Type B pancreatic cell (in vitro differentiated cells): ENCODE measurements at regions not wholly inside any gene's neighbourhood (a gene's known extent, or its start where the extent isn't known, plus 50 kb on each side); places are given as distances from the start of the nearest gene placed in this dataset.

Experiments used
- DNase-seq: peaks from one replicate; pipeline ENCODE4 v3.0.0; 2021; ENCODE audit warnings: mixed read lengths; ENCODE audit not compliant: unreplicated experiment; ENCODE audit errors: extremely low spot score
- H3K27ac Mint-ChIP-seq: 2 replicates; pipeline ENCODE4 v1.8.0; 2021; ENCODE audit warnings: mild to moderate bottlenecking, mixed read lengths
- H3K27me3 Mint-ChIP-seq: 2 replicates; pipeline ENCODE4 v1.8.0; 2021; ENCODE audit warnings: mixed read lengths
- H3K36me3 Mint-ChIP-seq: 2 replicates; pipeline ENCODE4 v1.8.0; 2021; ENCODE audit warnings: mixed read lengths
- H3K4me1 Mint-ChIP-seq: one replicate; pipeline ENCODE4 v1.8.0; 2021; ENCODE audit warnings: mixed read lengths; ENCODE audit not compliant: unreplicated experiment
- H3K4me3 Mint-ChIP-seq: 2 replicates; pipeline ENCODE4 v1.8.0; 2021; ENCODE audit warnings: mild to moderate bottlenecking, mixed read lengths
- H3K9me3 Mint-ChIP-seq: 2 replicates; pipeline ENCODE4 v1.8.0; 2021; ENCODE audit warnings: mixed read lengths
- TF ChIP-seq, protein P1 (sequence below): fragments of 200-600 bp; sonication (generic); conservative IDR thresholded peaks from 2 replicates; pipeline ENCODE4 v1.5.0; 2021; ENCODE audit warnings: antibody characterized with exemption, mild to moderate bottlenecking

DNA sequence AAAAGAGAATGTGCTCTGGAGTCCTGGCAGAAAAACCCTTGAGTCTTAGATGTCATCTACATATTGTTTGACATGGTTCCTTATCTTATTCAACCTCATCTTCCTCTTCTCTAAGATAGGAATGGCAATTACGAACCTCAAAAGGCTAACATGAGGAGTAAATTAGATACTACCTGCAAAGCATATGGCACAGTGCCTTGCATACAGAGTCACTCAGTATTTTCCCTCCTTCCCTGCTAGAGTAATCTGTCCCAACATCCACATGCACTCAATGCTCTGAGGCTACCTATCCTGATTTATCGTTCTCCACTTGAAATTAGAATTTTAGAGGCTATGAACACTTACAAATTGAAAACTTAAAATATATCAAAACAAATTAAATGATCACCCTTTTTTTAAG lies 386.7 kb downstream of the RSL24D1 start:
- TF ChIP-seq, protein P1, sequence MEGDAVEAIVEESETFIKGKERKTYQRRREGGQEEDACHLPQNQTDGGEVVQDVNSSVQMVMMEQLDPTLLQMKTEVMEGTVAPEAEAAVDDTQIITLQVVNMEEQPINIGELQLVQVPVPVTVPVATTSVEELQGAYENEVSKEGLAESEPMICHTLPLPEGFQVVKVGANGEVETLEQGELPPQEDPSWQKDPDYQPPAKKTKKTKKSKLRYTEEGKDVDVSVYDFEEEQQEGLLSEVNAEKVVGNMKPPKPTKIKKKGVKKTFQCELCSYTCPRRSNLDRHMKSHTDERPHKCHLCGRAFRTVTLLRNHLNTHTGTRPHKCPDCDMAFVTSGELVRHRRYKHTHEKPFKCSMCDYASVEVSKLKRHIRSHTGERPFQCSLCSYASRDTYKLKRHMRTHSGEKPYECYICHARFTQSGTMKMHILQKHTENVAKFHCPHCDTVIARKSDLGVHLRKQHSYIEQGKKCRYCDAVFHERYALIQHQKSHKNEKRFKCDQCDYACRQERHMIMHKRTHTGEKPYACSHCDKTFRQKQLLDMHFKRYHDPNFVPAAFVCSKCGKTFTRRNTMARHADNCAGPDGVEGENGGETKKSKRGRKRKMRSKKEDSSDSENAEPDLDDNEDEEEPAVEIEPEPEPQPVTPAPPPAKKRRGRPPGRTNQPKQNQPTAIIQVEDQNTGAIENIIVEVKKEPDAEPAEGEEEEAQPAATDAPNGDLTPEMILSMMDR = no peak
- Mint-ChIP-seq H3K27me3 (no peaks in the 10 kb centered on the region), H3K4me1 (no peaks in the 10 kb centered on the region), H3K9me3 (no peaks in the 10 kb centered on the region), H3K36me3 (no peaks in the 10 kb centered on the region), H3K4me3 (no peak overlapping the region), H3K27ac (no peak overlapping the region)
- no peak for DNase-seq

DNA sequence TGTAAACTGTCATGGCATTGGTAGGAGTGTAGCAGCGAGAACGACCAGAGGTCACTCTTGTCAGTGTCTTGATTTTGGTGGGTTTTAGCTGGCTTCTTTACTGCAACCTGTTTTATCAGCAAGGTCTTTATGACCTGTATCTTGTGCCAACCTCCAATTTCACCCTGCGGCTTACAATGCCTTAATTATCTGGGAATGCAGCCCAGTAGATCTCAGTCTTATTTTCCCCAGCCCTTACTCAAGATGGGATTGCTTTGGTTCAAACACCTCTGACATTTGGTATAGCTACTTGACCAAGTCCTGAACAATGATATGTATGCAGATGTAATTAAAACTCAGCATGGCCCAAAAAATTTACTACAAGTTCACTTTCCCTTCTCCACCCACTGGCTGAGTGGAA lies 388.4 kb downstream of the RSL24D1 start:
- no peaks in the 10 kb centered on the region for H3K36me3 Mint-ChIP-seq
- H3K4me1 Mint-ChIP-seq = no peaks in the 10 kb centered on the region
- TF ChIP-seq, protein P1 = no peak
- DNase-seq = no peak
- no peak overlapping the region for H3K27ac Mint-ChIP-seq
- H3K27me3 Mint-ChIP-seq = no peaks in the 10 kb centered on the region
- no peak overlapping the region for H3K4me3 Mint-ChIP-seq
- H3K9me3 Mint-ChIP-seq = no peaks in the 10 kb centered on the region

DNA sequence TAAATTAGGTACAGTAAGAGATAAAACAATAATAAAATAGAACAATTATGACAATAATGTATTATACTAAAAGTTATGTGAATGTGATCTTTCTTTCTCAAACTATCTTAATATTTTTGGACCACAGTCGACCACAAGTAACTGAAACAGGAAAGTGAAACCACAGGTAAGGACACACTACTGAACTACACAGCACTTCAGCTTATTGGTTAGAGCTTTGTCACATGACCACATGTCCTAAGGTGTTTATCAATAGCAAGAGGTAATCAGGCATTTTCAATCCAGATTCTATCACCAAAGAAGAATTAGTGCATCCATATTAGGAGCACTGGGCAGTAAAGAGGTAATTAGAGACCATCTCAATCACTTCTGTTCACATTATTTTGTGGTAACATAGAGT lies 392.8 kb downstream of the RSL24D1 start:
- TF ChIP-seq, protein P1 = no peak
- Mint-ChIP-seq H3K4me1 (no peaks in the 10 kb centered on the region), H3K27me3 (no peaks in the 10 kb centered on the region), H3K9me3 (no peaks in the 10 kb centered on the region), H3K36me3 (no peaks in the 10 kb centered on the region), H3K4me3 (no peak overlapping the region), H3K27ac (no peak overlapping the region)
- DNase-seq = no peak

DNA sequence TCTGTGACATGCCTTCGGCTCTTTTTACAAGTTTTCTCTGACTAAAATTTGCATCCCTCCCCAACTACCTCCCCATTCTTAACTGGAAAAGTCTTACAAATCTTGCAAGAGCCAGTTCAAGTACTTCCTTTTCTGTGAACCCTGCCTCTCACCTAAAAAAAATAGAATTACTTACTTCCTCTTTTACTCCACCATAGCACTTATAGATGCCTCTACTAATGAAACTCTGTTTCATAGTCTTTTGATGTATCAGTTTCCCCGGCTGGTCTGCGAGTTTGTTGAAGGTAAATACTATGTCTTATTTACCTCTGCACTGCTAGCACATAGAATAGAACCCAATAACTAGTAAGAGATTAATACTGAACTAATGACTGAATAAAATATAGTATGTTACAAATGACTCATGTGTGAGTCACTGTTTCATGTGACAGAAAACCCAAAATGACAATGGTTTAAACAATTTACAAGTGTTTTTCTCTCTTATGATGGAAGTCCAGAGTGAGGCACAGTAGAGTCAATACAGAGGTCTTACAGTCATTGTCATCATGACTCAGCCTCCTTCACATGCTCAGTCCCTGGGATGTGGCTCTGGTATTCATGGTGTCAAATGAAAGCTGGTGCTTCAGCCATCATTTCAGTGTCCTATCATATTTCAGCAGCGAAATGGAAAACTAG lies 393.5 kb downstream of the RSL24D1 start:
- H3K27ac Mint-ChIP-seq = peak overlapping the region; percentile 9
- no peaks in the 10 kb centered on the region for H3K36me3 Mint-ChIP-seq
- H3K9me3 Mint-ChIP-seq = no peaks in the 10 kb centered on the region
- no peaks in the 10 kb centered on the region for H3K4me1 Mint-ChIP-seq
- no peak for DNase-seq
- no peaks in the 10 kb centered on the region for H3K27me3 Mint-ChIP-seq
- TF ChIP-seq, protein P1 = no peak
- no peak overlapping the region for H3K4me3 Mint-ChIP-seq

DNA sequence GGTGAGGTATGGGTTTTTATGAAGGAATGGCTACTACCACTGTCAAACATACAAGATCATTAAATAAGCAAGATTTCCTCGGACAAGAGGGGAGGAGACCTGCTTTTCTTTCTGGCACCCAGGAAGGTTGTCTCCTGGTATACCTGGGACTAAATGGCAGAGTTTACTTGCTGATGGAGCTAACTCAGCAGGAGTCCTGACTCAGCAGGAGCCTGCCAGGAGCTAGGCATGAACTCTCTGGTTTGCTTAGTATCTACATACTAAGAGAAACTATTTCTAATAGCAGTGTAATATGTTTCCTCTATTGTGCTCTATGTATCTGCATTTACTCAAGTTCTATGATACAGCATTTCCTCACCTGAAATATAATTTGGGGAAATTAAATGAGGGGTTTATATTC lies 404.2 kb downstream of the RSL24D1 start:
- TF ChIP-seq, protein P1 = no peak
- Mint-ChIP-seq H3K9me3 (no peaks in the 10 kb centered on the region), H3K36me3 (no peaks in the 10 kb centered on the region), H3K27ac (no peak overlapping the region), H3K4me1 (no peaks in the 10 kb centered on the region), H3K27me3 (peaks cover 3% of the 10 kb centered on the region), H3K4me3 (no peak overlapping the region)
- no peak for DNase-seq

DNA sequence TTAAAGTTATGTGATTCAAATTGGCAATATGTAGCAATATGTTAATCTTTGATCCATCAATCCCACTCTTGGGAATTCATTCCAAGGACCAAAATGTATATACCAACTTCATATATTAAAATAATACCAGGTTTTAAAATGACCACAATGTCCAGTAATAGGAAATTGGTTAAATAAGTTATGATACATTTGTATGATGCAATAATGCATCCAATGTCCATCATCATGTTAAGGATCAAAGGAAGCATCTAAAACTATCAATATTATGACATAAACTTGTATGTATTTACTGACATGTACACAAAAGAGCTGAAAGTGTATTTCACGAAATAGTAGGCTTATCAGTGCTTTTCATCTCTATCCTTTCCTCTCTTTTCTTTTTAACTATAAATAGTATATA lies 406.0 kb downstream of the RSL24D1 start:
- no peaks in the 10 kb centered on the region for H3K36me3 Mint-ChIP-seq
- no peak for DNase-seq
- TF ChIP-seq, protein P1 = no peak
- no peak overlapping the region for H3K27ac Mint-ChIP-seq
- H3K4me3 Mint-ChIP-seq = no peak overlapping the region
- no peaks in the 10 kb centered on the region for H3K27me3 Mint-ChIP-seq
- H3K9me3 Mint-ChIP-seq = no peaks in the 10 kb centered on the region
- no peaks in the 10 kb centered on the region for H3K4me1 Mint-ChIP-seq
